GM12878 (cell line): ENCODE measurements at regions not wholly inside any gene's neighbourhood (a gene's known extent, or its start where the extent isn't known, plus 50 kb on each side); places are given as distances from the start of the nearest gene placed in this dataset.

Source experiments
- ATAC-seq: fragments of 200-7000 bp; cut with Tn5 transposase; 3 replicates; pipeline ENCODE4 v1.9.1; 2020; ENCODE audit warnings: mild to moderate bottlenecking, moderate library complexity
- BruUV-seq: library from RNA; stranded (reverse); fragments of 400-500 nt; replicated peaks from 2 replicates; lab custom pipeline; 2021; lab: Mats Ljungman, UMichigan
- CTCF ChIA-PET: fragments of 300-600 bp; sonication (Branson Sonifier 250); formaldehyde crosslinking; extraction: SDS; loops from one replicate; lab custom pipeline; 2021; ENCODE audit warnings: inconsistent platforms; lab: Yijun Ruan, JAX
- POLR2A ChIA-PET: fragments of 350-600 bp; formaldehyde crosslinking; extraction: SDS; loops from one replicate; lab custom pipeline; 2021; ENCODE audit warnings: inconsistent platforms; lab: Charles Lee
- RAD21 ChIA-PET: fragments of 300-600 bp; sonication (Branson Sonifier 250); formaldehyde crosslinking; loops from one replicate; lab custom pipeline; 2023; ENCODE audit warnings: antibody characterized with exemption; ENCODE audit not compliant: unreplicated experiment; lab: Charles Lee
- SMC1A ChIA-PET: fragments of 300-600 bp; sonication (Branson Sonifier 250); formaldehyde crosslinking; loops from one replicate; lab custom pipeline; 2023; ENCODE audit not compliant: unreplicated experiment, uncharacterized antibody; lab: Charles Lee
- DNase-seq: peaks from one replicate; pipeline ENCODE4 v3.0.0-alpha.2; 2011; ENCODE audit warnings: low read depth, low spot score
- FAIRE-seq: peaks from 3 replicates; lab custom pipeline; 2011; peaks lifted over from hg19 to GRCh38; lab: Jason Lieb, UNC
- H2AFZ ChIP-seq: 2 replicates; pipeline ENCODE4 v1.6.0; 2011; ENCODE audit warnings: low read depth, low read length, control low read depth; ENCODE audit not compliant: control insufficient read depth
- H3K27ac ChIP-seq: 2 replicates; pipeline ENCODE4 v1.5.1; 2011; ENCODE audit warnings: control low read depth; ENCODE audit not compliant: control insufficient read depth, insufficient read depth
- H3K27me3 ChIP-seq, 2 experiments: replicated peaks in 1 of 2; 2 replicates each; pipeline versions ENCODE4 v1.6.0 to v1.6.1; 2011; ENCODE audit warnings: low read length in 1 of 2; ENCODE audit not compliant: control insufficient read depth in 2 of 2, insufficient read depth in 2 of 2
- H3K36me3 ChIP-seq, 2 experiments: 2 replicates each; pipeline ENCODE4 v1.5.1; 2011; ENCODE audit warnings: low read length in 1 of 2; ENCODE audit not compliant: control insufficient read depth in 2 of 2, insufficient read depth in 2 of 2
- H3K4me1 ChIP-seq: 2 replicates; pipeline ENCODE4 v1.6.1; 2011; ENCODE audit warnings: mild to moderate bottlenecking, low read length, moderate library complexity, mixed read lengths; ENCODE audit not compliant: control insufficient read depth, insufficient read depth
- H3K4me2 ChIP-seq: 2 replicates; pipeline ENCODE4 v1.6.0; 2011; ENCODE audit warnings: control low read depth; ENCODE audit not compliant: control insufficient read depth, insufficient read depth
- H3K4me3 ChIP-seq: fragments of 200-600 bp; sonication (generic); 2 replicates; pipeline ENCODE4 v1.5.1; 2016
- H3K79me2 ChIP-seq: 2 replicates; pipeline ENCODE4 v1.6.0; 2011; ENCODE audit warnings: low read length; ENCODE audit not compliant: control insufficient read depth, insufficient read depth
- H3K9ac ChIP-seq: 2 replicates; pipeline ENCODE4 v1.8.0; 2011; ENCODE audit warnings: low read length, control low read depth, mixed read lengths; ENCODE audit not compliant: control insufficient read depth, insufficient read depth
- H3K9me3 ChIP-seq: replicated peaks from 3 replicates; pipeline ENCODE4 v1.5.1; 2011; ENCODE audit warnings: mild to moderate bottlenecking, low read length; ENCODE audit not compliant: control insufficient read depth, insufficient read depth
- H4K20me1 ChIP-seq: 2 replicates; pipeline ENCODE4 v1.6.0; 2011; ENCODE audit not compliant: control insufficient read depth, insufficient read depth
- CBX3 ChIP-seq: fragments of 200-600 bp; sonication (generic); IDR thresholded peaks from 2 replicates; pipeline ENCODE4 v1.6.1; 2016; ENCODE audit warnings: low read depth, borderline replicate concordance
- FOS ChIP-seq: IDR thresholded peaks from 3 replicates; pipeline ENCODE4 v1.6.1; 2011; ENCODE audit warnings: borderline replicate concordance; ENCODE audit not compliant: insufficient read length; ENCODE audit errors: extremely low read depth
- FOXK2 ChIP-seq: fragments of 450-650 bp; IDR thresholded peaks from 2 replicates; pipeline ENCODE4 v1.6.1; 2017; ENCODE audit warnings: mild to moderate bottlenecking, moderate library complexity
- HDAC2 ChIP-seq: fragments of 200-600 bp; sonication (generic); IDR thresholded peaks from 2 replicates; pipeline ENCODE4 v1.6.1; 2017
- KAT2A ChIP-seq: conservative IDR thresholded peaks from 2 replicates; pipeline ENCODE4 v1.6.1; 2011; ENCODE audit warnings: low read depth, low read length; ENCODE audit not compliant: control insufficient read depth
- LARP7 ChIP-seq: fragments of 450-650 bp; IDR thresholded peaks from 2 replicates; pipeline ENCODE4 v1.6.1; 2017; ENCODE audit warnings: mild to moderate bottlenecking
- PAX5 ChIP-seq: IDR thresholded peaks from 2 replicates; pipeline ENCODE4 v1.6.1; 2011; ENCODE audit warnings: low read depth, low read length, borderline replicate concordance
- RELA ChIP-seq: fragments of 450-650 bp; IDR thresholded peaks from 2 replicates; pipeline ENCODE4 v1.8.0; 2014; ENCODE audit warnings: borderline replicate concordance; ENCODE audit not compliant: partially characterized antibody
- SP1 ChIP-seq: IDR thresholded peaks from one replicate; pipeline ENCODE4 v1.6.1; 2011; ENCODE audit warnings: low read depth, low read length
- SUPT20H ChIP-seq: IDR thresholded peaks from 2 replicates; pipeline ENCODE4 v1.6.1; 2011; ENCODE audit warnings: low read depth, mild to moderate bottlenecking, low read length, moderate library complexity, borderline replicate concordance; ENCODE audit not compliant: control insufficient read depth
- TAF1 ChIP-seq: IDR thresholded peaks from 2 replicates; pipeline ENCODE4 v1.6.1; 2011; ENCODE audit warnings: mild to moderate bottlenecking, low read depth, low read length, borderline replicate concordance
- TCF7 ChIP-seq: IDR thresholded peaks from 2 replicates; pipeline ENCODE4 v1.6.1; 2014; ENCODE audit warnings: antibody characterized with exemption, borderline replicate concordance
- ZNF622 ChIP-seq: fragments of 450-650 bp; IDR thresholded peaks from 2 replicates; pipeline ENCODE4 v1.6.1; 2017; ENCODE audit warnings: mild to moderate bottlenecking, inconsistent platforms
- WGBS: methylation state at CpG from one replicate; pipeline ENCODE4 v1.1.6; 2016; ENCODE audit warnings: low lambda C conversion rate; ENCODE audit not compliant: insufficient replicate concordance, insufficient coverage; ENCODE audit errors: missing lambda C conversion rate; 5-methylcytosine and 5-hydroxymethylcytosine counted together
- in situ Hi-C: fragments of 300-500 bp; cut with MboI; formaldehyde crosslinking; loops from 9 replicates; pipeline ENCODE4 v1.14.3; 2018; ENCODE audit warnings: mixed read lengths
- intact Hi-C: fragments of 100-400 bp; cut with micrococcal nuclease; formaldehyde crosslinking; loops from one replicate; pipeline ENCODE4 v1.14.2; 2022; ENCODE audit not compliant: unreplicated experiment
- TF ChIP-seq, protein P1 (sequence below): fragments of 450-650 bp; IDR thresholded peaks from 2 replicates; pipeline ENCODE4 v1.6.1; 2016; ENCODE audit warnings: mild to moderate bottlenecking, moderate library complexity, borderline replicate concordance
- TF ChIP-seq, protein P2 (sequence below): fragments of 450-650 bp; IDR thresholded peaks from 2 replicates; pipeline ENCODE4 v1.6.1; 2017; ENCODE audit warnings: borderline replicate concordance
- TF ChIP-seq, protein P3 (sequence below): fragments of 450-650 bp; IDR thresholded peaks from 2 replicates; pipeline ENCODE4 v1.6.1; 2014; ENCODE audit warnings: mild to moderate bottlenecking

DNA sequence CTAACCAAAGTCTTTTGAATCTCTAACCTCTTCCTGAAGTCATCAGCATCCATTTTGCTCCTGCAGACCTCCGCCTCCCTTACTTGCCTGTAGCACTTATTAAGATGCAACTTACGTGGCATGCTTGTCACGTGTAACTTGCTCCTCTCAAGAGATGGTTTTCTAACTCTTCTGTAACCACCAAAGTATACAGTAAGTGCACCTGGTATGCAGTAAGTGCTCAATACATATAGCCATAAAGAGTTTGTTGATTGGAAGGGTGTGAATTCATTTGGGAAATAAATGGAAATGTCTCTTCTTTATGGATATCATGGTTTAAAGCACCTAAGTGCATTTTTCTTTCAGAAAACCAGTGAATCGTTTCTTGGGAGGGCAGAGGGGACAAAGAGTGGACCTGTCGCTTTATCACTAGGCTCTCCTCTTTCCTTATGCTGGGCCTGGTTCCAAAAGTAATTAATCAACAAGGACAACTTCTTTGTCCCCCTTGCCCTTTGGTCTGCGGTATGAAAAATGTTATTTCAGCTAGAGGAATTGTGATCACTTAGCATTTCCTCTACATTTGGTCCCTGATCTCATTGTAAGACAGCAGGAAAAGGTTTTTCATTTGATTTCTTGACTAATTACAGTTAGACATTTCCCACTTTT is 370.0 kb upstream of the SPRED2 start:
- in situ Hi-C loops (no loop called here), intact Hi-C loops (no loop called here)
- ChIA-PET CTCF (interaction anchor here (1.2 kb wide), 1 partner anchor 38 kb away, joined by 3 read pairs; no protein-coding TSS in a partner anchor), SMC1A (no interaction called here), POLR2A (no interaction called here), RAD21 (no interaction called here)
- no TSS peak for BruUV-seq
- DNase-seq = no peak
- Histone ChIP-seq H3K36me3 (no peaks in the 10 kb centered on the region), H3K79me2 (no peaks in the 10 kb centered on the region), H3K4me1 (no peaks in the 10 kb centered on the region), H3K4me2 (no peak overlapping the region), H2AFZ (no peak overlapping the region), H3K27me3 (no peaks in the 10 kb centered on the region), H3K9me3 (no peaks in the 10 kb centered on the region), H3K4me3 (no peak overlapping the region), H3K27ac (no peak overlapping the region), H3K9ac (no peak overlapping the region), H4K20me1 (no peaks in the 10 kb centered on the region)
- no peak for ATAC-seq
- no peak for FAIRE-seq
- 7% methylated on average over 6 of the region's 6 CpGs for WGBS
- no peak for TF ChIP-seq HDAC2
- TF ChIP-seq FOS = no peak
- TF ChIP-seq, protein P1, sequence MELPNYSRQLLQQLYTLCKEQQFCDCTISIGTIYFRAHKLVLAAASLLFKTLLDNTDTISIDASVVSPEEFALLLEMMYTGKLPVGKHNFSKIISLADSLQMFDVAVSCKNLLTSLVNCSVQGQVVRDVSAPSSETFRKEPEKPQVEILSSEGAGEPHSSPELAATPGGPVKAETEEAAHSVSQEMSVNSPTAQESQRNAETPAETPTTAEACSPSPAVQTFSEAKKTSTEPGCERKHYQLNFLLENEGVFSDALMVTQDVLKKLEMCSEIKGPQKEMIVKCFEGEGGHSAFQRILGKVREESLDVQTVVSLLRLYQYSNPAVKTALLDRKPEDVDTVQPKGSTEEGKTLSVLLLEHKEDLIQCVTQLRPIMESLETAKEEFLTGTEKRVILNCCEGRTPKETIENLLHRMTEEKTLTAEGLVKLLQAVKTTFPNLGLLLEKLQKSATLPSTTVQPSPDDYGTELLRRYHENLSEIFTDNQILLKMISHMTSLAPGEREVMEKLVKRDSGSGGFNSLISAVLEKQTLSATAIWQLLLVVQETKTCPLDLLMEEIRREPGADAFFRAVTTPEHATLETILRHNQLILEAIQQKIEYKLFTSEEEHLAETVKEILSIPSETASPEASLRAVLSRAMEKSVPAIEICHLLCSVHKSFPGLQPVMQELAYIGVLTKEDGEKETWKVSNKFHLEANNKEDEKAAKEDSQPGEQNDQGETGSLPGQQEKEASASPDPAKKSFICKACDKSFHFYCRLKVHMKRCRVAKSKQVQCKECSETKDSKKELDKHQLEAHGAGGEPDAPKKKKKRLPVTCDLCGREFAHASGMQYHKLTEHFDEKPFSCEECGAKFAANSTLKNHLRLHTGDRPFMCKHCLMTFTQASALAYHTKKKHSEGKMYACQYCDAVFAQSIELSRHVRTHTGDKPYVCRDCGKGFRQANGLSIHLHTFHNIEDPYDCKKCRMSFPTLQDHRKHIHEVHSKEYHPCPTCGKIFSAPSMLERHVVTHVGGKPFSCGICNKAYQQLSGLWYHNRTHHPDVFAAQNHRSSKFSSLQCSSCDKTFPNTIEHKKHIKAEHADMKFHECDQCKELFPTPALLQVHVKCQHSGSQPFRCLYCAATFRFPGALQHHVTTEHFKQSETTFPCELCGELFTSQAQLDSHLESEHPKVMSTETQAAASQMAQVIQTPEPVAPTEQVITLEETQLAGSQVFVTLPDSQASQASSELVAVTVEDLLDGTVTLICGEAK = no peak
- no peak for TF ChIP-seq TCF7
- TF ChIP-seq ZNF622 = no peak
- no peak for TF ChIP-seq TAF1
- no peak for TF ChIP-seq FOXK2
- TF ChIP-seq, protein P2, sequence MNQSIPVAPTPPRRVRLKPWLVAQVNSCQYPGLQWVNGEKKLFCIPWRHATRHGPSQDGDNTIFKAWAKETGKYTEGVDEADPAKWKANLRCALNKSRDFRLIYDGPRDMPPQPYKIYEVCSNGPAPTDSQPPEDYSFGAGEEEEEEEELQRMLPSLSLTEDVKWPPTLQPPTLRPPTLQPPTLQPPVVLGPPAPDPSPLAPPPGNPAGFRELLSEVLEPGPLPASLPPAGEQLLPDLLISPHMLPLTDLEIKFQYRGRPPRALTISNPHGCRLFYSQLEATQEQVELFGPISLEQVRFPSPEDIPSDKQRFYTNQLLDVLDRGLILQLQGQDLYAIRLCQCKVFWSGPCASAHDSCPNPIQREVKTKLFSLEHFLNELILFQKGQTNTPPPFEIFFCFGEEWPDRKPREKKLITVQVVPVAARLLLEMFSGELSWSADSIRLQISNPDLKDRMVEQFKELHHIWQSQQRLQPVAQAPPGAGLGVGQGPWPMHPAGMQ = no peak
- no peak for TF ChIP-seq RELA
- no peak for TF ChIP-seq CBX3
- no peak for TF ChIP-seq SUPT20H
- no peak for TF ChIP-seq PAX5
- no peak for TF ChIP-seq LARP7
- TF ChIP-seq SP1 = no peak
- TF ChIP-seq KAT2A = no peak
- TF ChIP-seq, protein P3, sequence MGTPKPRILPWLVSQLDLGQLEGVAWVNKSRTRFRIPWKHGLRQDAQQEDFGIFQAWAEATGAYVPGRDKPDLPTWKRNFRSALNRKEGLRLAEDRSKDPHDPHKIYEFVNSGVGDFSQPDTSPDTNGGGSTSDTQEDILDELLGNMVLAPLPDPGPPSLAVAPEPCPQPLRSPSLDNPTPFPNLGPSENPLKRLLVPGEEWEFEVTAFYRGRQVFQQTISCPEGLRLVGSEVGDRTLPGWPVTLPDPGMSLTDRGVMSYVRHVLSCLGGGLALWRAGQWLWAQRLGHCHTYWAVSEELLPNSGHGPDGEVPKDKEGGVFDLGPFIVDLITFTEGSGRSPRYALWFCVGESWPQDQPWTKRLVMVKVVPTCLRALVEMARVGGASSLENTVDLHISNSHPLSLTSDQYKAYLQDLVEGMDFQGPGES = no peak
